Smooth muscle cell (in vitro differentiated cells): ENCODE measurements at regions not wholly inside any gene's neighbourhood (a gene's known extent, or its start where the extent isn't known, plus 50 kb on each side); places are given as distances from the start of the nearest gene placed in this dataset.
A peak's percentile ranks its signal among the peaks of the same experiment; 100 is the strongest.

Source experiments
- DNase-seq: peaks from one replicate; lab custom pipeline; 2025; ENCODE audit not compliant: unreplicated experiment; lab: John Stamatoyannopoulos, UW
- H2AFZ ChIP-seq: fragments of 200-600 bp; sonication (generic); 2 replicates; pipeline ENCODE4 v1.6.0; 2016; ENCODE audit warnings: antibody characterized with exemption, low read depth, mild to moderate bottlenecking
- H3F3A ChIP-seq: fragments of 200-600 bp; sonication (generic); 2 replicates; pipeline ENCODE4 v1.6.0; 2017; ENCODE audit warnings: antibody characterized with exemption, low read depth
- H3K27ac ChIP-seq: fragments of 200-600 bp; sonication (generic); 2 replicates; pipeline ENCODE4 v1.5.1; 2016; ENCODE audit warnings: low read depth, mild to moderate bottlenecking
- H3K27me3 ChIP-seq: fragments of 200-600 bp; sonication (generic); 2 replicates; pipeline ENCODE4 v1.6.1; 2016; ENCODE audit warnings: low read depth, mild to moderate bottlenecking
- H3K36me3 ChIP-seq: fragments of 200-600 bp; sonication (generic); 2 replicates; pipeline ENCODE4 v1.5.1; 2016; ENCODE audit warnings: low read depth
- H3K4me1 ChIP-seq: fragments of 200-600 bp; sonication (generic); 2 replicates; pipeline ENCODE4 v1.5.1; 2016; ENCODE audit warnings: low read depth
- H3K4me2 ChIP-seq: fragments of 200-600 bp; sonication (generic); 2 replicates; pipeline ENCODE4 v1.6.0; 2016; ENCODE audit warnings: mild to moderate bottlenecking
- H3K4me3 ChIP-seq: fragments of 200-600 bp; sonication (generic); 2 replicates; pipeline ENCODE4 v1.5.1; 2016; ENCODE audit warnings: mild to moderate bottlenecking
- H3K79me2 ChIP-seq: fragments of 200-600 bp; sonication (generic); 2 replicates; pipeline ENCODE4 v1.6.0; 2016; ENCODE audit warnings: low read depth, mild to moderate bottlenecking
- H3K9ac ChIP-seq: fragments of 200-600 bp; sonication (generic); 2 replicates; pipeline ENCODE4 v1.6.0; 2016; ENCODE audit warnings: low read depth
- H3K9me3 ChIP-seq: fragments of 200-600 bp; sonication (generic); replicated peaks from 2 replicates; pipeline ENCODE4 v1.5.1; 2016; ENCODE audit warnings: low read depth
- H4K20me1 ChIP-seq: fragments of 200-600 bp; sonication (generic); 2 replicates; pipeline ENCODE4 v1.6.0; 2016; ENCODE audit warnings: low read depth
- WGBS: methylation state at CpG from one replicate; pipeline ENCODE4 v1.1.7; 2016; ENCODE audit warnings: low lambda C conversion rate; 5-methylcytosine and 5-hydroxymethylcytosine counted together
- TF ChIP-seq, protein P1 (sequence below): fragments of 200-600 bp; sonication (generic); IDR thresholded peaks from 2 replicates; pipeline ENCODE4 v1.5.1; 2017; ENCODE audit warnings: borderline replicate concordance, mild to moderate bottlenecking, antibody characterized with exemption; ENCODE audit not compliant: insufficient read depth, poor library complexity, severe bottlenecking

DNA sequence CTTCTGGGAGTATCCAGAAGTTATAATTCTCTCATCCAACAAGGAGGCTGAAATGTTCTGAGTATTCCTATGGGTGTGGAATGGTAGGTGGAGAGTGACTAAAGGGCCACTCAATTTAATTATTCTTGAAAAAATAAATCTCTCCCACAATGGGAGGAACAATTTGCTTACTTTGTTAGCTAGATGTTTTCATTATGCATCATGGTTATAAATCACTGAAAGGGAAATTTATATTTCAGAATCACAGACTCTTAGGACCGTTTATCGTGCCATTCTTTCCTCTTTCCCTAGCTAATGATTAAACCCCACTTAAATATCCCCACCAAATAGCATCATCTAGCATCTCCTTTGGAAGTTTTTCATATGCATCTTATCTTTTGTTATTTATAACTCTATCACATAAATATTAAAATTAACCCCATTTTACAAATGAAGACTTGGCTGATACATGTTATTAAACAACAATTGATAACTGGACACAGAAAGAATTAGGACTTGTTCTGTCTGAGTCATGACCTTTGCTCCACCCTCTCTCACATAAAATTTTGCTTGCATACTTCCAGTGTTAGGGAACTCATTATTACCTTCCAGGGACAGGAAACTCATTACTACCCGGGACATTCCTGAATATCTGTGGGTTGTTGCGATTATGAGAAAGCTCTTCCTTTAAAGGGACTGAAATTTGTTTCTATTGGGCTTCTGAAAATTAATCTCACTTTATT, 94.9 kb upstream of the NMUR2 start:
- H3K4me1 ChIP-seq = no peaks in the 10 kb centered on the region
- H3K4me2 ChIP-seq = no peak overlapping the region
- no peak overlapping the region for H3K9ac ChIP-seq
- DNase-seq = no peak
- WGBS = 69% methylated on average over 4 of the region's 4 CpGs
- H2AFZ ChIP-seq = no peak overlapping the region
- H4K20me1 ChIP-seq = no peaks in the 10 kb centered on the region
- no peaks in the 10 kb centered on the region for H3K27me3 ChIP-seq
- TF ChIP-seq, protein P1, sequence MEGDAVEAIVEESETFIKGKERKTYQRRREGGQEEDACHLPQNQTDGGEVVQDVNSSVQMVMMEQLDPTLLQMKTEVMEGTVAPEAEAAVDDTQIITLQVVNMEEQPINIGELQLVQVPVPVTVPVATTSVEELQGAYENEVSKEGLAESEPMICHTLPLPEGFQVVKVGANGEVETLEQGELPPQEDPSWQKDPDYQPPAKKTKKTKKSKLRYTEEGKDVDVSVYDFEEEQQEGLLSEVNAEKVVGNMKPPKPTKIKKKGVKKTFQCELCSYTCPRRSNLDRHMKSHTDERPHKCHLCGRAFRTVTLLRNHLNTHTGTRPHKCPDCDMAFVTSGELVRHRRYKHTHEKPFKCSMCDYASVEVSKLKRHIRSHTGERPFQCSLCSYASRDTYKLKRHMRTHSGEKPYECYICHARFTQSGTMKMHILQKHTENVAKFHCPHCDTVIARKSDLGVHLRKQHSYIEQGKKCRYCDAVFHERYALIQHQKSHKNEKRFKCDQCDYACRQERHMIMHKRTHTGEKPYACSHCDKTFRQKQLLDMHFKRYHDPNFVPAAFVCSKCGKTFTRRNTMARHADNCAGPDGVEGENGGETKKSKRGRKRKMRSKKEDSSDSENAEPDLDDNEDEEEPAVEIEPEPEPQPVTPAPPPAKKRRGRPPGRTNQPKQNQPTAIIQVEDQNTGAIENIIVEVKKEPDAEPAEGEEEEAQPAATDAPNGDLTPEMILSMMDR = no peak
- no peaks in the 10 kb centered on the region for H3K36me3 ChIP-seq
- H3K79me2 ChIP-seq = no peaks in the 10 kb centered on the region
- H3K4me3 ChIP-seq = no peak overlapping the region
- H3K27ac ChIP-seq = no peak overlapping the region
- H3F3A ChIP-seq = no peaks in the 10 kb centered on the region
- H3K9me3 ChIP-seq = peaks cover 3% of the 10 kb centered on the region

DNA sequence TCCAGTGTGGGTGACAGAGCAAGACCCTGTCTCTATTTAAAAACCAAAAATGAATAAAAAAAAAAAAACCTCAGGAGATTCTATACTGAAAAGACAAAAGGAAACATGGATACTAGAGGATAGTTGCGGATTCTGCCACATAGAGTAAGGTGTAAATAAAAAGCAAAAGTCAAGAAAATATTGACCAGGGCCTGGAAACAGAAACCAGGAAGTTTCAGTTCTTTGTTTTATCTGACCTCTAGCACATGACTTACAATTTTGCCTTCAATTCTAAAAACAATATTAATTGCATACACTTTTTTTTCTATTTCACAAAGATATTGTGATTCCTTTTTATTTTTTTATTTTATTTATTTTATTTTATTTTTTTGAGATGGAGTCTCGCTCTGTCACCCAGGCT, 96.2 kb upstream of the NMUR2 start:
- no peak for DNase-seq
- no peaks in the 10 kb centered on the region for H3K79me2 ChIP-seq
- no peaks in the 10 kb centered on the region for H3F3A ChIP-seq
- 94% methylated on average over 2 of the region's 2 CpGs for WGBS
- H3K27ac ChIP-seq = no peak overlapping the region
- H4K20me1 ChIP-seq = no peaks in the 10 kb centered on the region
- H3K4me3 ChIP-seq = no peak overlapping the region
- TF ChIP-seq, protein P1 = no peak
- no peaks in the 10 kb centered on the region for H3K9me3 ChIP-seq
- H3K4me2 ChIP-seq = no peak overlapping the region
- H3K9ac ChIP-seq = no peak overlapping the region
- H3K4me1 ChIP-seq = no peaks in the 10 kb centered on the region
- H3K36me3 ChIP-seq = no peaks in the 10 kb centered on the region
- H2AFZ ChIP-seq = no peak overlapping the region
- no peaks in the 10 kb centered on the region for H3K27me3 ChIP-seq

DNA sequence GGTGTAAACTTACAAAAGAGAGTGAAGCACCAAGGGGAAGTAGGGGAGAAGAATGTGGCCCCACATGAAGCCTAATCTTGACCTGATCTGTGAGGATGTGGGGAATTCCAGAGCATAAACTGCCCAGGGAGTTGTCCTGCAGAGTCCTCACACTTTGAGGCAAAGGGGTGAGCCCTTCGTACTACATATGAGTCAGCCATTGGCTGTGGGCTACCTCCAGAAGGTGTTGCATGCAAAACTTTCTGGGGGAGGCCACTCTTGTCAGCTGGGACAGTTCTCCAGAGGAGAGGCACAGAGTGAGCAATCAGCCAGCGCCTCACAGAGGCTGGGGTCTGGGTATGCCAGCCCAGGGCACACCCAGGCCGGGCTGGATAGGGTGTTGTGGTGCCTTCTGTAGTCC, 98.1 kb upstream of the NMUR2 start:
- Histone ChIP-seq H3K4me1 (no peaks in the 10 kb centered on the region), H3K9me3 (no peaks in the 10 kb centered on the region), H3K4me2 (no peak overlapping the region), H3F3A (no peaks in the 10 kb centered on the region), H3K27me3 (no peaks in the 10 kb centered on the region), H2AFZ (no peak overlapping the region), H4K20me1 (no peaks in the 10 kb centered on the region), H3K36me3 (no peaks in the 10 kb centered on the region), H3K79me2 (no peaks in the 10 kb centered on the region), H3K27ac (no peak overlapping the region), H3K9ac (no peak overlapping the region), H3K4me3 (no peak overlapping the region)
- DNase-seq = no peak
- TF ChIP-seq, protein P1 = no peak
- WGBS = 93% methylated on average over 3 of the region's 3 CpGs

DNA sequence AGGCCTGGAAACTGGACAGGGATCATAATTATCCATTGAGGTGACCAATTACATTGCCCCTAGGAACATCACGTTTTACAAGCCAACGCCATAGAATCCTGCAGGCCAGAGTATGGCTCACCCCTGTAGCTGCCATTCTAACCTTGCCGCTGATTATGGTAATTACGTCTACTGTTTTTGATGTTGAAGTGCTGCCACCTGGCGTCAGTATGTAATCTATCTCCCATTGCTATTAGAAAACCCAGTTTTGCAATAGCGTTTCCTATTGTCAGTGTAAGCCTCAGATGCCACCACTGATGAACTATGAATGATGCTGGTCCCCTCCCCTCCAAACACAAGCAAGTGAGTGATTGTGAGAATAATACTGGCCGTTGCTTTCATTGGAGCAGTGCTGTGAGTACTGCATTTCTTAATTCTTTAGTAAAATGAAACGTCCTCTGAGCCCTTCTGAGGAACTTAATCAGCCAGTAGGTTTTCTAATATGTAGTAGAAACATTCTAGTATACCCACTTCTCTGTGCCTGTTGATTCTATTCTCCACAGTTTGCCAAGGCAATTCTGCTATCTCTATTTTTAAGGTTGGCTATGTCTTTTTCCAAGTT, 100.5 kb upstream of the NMUR2 start:
- no peaks in the 10 kb centered on the region for H3K9me3 ChIP-seq
- H3K4me3 ChIP-seq = no peak overlapping the region
- no peak overlapping the region for H2AFZ ChIP-seq
- H3K79me2 ChIP-seq = no peaks in the 10 kb centered on the region
- TF ChIP-seq, protein P1 = peak; percentile 59
- no peaks in the 10 kb centered on the region for H3K36me3 ChIP-seq
- H3K4me1 ChIP-seq = no peaks in the 10 kb centered on the region
- no peaks in the 10 kb centered on the region for H3F3A ChIP-seq
- H3K4me2 ChIP-seq = no peak overlapping the region
- no peak overlapping the region for H3K9ac ChIP-seq
- no peak overlapping the region for H3K27ac ChIP-seq
- H4K20me1 ChIP-seq = no peaks in the 10 kb centered on the region
- H3K27me3 ChIP-seq = no peaks in the 10 kb centered on the region
- DNase-seq = no peak
- 16% methylated on average over 8 of the region's 8 CpGs for WGBS
